Medulla oblongata (tissue), 1 donor: ENCODE measurements at regions not wholly inside any gene's neighbourhood (a gene's known extent, or its start where the extent isn't known, plus 50 kb on each side); places are given as distances from the start of the nearest gene placed in this dataset.
A peak's percentile ranks its signal among the peaks of the same experiment; 100 is the strongest.
"Not testable (repeated sequence)": the region's sequence is repeated elsewhere in the genome, so short reads cannot be mapped to it uniquely, and the experiment has no call there.

ENCODE experiments used
- DNase-seq: peaks from one replicate; pipeline ENCODE4 v3.0.0-alpha.2; 2015; ENCODE audit errors: extremely low spot score

DNA sequence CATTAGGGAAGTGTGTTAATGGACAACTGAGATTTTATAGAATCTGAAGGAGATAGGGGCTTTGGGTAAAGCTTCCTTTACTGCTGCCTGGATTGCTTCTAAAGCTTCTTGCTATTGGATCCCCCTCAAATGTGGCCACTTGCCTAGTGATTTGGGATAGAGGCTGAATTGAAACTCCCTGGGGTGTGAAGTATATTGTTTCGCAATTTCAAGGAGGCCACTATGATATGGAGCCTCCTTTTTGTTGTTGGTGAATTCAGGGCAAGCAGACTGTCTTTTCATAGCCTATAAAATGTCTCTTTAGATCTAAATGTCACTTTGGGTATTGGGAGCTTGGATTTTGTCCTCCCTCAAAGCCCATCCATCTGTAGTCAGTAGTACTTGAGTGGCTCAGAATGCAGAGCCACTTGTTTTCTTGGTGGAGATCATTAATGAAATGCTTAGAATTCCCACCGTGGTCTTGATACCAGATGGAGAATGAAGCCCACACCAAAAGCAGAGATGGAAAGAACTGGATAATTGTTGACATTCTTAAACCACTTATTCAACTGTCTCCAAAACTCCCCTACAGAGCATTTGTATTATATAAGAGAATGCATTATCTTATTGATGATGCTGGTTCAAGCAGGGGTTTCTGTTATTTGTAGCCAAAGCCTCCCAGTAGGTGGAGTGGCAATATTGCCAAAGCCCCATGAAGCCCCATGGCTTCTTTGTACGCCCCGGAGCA, 144.3 kb upstream of the KCNE2 start:
- DNase-seq: no peak

GRCh38 chr21:34220556-34221195, 143.1 kb upstream of the KCNE2 start:
- DNase-seq: no peak

- DNase-seq: no peak
Observed at GRCh38 chr21:34221331-34222030, 142.3 kb upstream of the KCNE2 start.

DNA sequence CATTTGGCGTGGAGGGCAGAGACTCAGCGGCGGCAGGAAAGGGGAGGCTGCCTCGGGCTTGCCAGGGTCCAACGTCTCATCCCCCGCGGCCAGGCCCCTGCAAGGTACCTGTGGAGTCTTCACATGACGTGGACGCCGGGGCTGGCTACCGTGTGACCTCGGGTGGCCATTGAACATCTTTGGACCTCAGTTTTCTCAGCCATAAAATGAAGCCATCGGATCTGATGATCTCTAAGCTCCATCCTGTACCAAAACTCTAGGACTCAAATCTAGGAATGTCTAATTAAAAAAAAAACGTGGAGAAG, 141.8 kb upstream of the KCNE2 start:
- DNase-seq: no peak

DNA sequence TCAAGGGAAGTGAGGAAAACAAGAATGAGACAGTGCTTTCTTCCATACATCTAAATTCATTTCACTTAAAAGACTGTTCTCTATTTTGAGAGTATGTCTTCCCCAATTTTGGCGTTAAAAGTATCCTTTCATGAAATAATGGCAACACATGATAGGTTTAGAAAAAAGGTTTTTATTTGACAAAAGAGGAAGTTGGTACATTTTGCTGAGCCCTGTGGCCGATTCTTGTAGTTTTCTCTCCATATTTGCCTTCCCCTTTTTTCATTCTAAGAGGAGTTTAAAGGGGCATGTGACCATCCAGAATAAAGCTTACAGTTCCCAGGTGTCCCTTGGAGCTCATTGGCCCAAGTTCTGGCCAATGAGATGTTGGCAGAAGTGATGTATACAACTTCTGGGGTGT, 140.4 kb upstream of the KCNE2 start:
- no peak for DNase-seq

DNA sequence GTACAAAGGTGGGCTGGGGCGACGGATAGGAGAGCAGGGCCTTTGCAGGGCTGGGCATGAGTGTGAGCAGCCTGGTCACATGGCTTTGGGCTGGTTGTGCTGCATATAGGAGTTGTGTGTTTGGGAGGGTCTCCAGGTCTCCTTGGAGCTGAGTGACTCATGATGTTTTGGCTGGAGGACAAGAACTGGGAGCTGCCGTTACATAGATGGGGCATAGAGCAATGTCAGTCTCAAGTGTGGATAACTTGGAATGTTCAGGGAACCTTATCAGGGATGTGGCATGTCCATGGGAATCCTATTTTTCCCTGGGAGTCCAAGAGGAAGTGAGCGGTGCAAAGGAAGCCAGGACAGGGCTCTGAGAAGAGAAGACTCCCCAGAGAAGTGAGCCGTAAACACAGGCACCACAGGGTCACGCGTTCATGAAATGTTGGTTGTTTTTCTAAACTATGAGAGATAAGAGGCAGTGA, 136.4 kb upstream of the KCNE2 start:
- DNase-seq: no peak

DNA sequence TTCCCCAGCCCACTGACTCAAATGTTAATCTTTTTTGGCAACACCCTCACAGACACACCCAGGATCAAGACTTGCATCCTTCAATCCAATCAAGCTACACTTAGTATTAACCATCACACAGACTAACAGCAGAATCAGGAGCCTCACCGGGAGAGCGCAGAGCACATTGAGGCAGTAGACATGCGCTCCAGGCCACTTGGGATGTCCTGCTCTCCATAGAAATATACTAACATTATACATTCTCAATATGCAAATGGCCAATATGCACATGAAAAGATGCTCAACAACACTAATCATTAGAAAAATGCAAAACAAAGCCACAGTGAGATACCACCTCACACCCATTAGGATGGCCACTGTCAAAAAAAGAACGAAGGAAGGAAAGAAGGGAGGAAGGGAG, 135.0 kb upstream of the KCNE2 start:
- DNase-seq: no peak

- no peak for DNase-seq
Observed at GRCh38 chr21:34229353-34229752, 134.5 kb upstream of the KCNE2 start.

DNA sequence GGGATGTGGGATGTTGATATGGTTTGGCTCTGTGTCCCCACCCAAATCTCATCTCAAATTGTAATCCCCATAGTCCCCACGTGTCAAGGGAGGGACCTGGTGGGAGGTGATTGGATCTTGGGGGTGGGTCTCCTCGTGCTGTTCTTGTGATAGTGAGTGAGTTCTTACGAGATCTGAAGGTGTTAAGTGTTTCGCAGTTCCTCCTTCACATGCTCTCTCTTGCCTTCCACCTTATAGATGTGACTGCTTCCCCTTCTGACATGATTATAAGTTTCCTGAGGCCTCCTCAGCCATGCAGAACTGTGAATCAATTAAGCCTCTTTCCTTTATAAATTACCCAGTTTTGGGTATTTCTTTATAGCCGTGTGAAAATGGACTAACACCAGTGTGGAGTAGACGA, 130.1 kb upstream of the KCNE2 start:
- not testable (repeated sequence) for DNase-seq

- no peak for DNase-seq
Observed at GRCh38 chr21:34235514-34235913, 128.3 kb upstream of the KCNE2 start.

DNA sequence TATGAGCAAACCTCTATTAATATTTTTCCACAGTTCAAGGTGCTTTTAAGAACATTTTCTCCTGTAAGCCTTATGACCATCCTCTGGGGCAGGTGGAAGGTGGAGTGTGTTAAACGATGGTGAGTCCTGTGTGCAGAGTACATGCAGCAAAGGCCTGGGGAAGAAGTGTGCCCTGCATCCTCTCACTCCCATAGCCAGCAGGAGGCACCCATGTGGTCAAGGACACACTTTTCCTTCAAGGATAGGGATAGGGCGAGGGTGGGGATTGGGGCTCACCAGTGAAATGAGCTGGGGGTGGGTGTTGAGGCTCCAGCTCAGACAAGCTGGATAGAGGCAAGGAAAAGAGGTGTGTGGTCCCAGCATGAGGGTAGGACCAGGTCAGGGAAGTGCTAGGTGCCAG, 120.8 kb upstream of the KCNE2 start:
- DNase-seq: no peak

GRCh38 chr21:34243562-34243961, 120.2 kb upstream of the KCNE2 start:
- peak; percentile 8 for DNase-seq

DNA sequence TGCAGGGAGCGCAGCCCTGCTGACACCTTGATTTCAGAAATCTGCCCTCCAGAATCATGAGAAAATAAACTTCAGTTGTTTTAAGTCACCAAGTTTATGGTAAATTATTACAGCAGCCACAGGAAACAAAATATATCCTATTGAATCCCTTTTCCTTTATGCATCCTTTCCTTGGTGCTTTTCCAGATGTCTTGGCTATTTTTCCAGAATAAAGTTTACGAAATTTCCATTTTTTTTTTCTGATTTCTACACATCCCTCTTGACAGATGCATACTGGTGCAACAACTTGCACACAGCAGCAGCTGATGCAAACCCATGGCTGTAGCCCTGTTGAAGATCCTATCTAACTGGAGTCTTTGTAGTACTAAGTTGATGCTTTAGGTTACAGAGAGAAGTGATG, 111.1 kb upstream of the KCNE2 start:
- DNase-seq: no peak

DNA sequence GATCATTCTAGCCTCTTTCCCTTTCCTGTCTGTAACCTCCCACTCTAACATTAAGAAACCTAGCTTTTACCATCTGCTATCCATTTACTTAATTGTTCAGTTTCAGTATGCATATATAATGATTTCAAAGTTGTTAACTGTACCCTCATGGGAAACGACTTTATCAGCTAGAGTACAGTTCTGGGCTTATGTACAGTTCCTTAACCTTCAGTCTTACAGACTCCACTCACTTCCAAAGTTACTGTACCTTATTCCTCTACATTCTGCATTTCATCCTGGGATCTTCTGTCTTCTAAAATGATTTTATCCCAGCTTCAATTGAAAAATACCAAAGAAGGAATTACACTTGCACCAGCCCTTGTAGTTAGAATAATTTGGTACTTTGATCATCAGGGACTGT, 108.7 kb upstream of the KCNE2 start:
- DNase-seq: no peak

GRCh38 chr21:34260277-34261008, 103.4 kb upstream of the KCNE2 start:
- no peak for DNase-seq

DNA sequence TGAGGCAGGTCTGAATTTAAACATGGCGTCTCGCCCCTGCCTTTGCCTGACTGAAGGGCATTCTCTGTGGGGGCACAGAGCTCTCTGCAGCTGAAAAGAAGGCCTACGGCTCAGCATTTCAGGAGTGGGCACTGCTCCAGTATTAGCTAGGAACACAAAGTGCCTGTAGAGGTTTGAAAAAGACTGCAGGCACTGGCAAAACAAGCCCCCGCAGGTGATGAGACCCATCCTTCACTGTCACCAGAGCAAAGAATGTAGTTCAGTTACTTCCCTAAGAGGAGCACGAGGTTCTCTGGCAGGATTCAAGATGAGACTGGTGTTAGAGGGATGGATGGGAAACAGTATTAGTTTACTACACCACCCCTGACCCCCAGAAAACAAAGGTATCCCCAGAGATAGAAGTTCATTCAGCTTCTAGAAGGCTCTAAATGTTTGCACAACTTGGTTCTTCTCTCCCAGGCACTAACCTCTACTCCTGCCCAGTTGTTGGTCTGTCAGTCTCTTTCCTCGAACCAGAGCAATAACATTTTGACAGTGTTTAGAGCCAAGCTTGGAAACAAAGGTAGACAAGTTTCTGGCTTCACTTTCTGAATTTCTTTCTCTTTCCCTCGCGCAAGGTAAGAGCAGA, 101.9 kb upstream of the KCNE2 start:
- peak; percentile 3 for DNase-seq

- no peak for DNase-seq
Observed at GRCh38 chr21:34262469-34262845, 101.3 kb upstream of the KCNE2 start.

DNA sequence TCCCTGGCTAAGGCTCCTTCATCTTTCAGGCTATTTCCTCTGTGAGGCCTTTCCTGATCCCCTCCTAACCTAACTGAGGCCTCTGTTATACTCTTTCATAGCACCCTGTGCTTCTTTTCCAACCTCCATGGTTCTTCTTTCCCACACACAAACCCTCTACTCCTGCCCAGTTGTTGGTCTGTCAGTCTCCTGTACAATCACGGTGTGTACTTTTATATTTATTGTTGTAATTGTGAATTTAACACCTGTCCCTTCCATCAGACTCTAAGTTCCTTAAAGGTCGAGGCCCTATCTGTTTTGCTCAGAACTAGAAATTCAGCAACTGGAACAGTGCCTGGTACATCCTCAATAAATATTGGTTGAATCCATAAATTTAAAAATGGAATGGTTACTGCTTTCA, 100.2 kb upstream of the KCNE2 start:
- no peak for DNase-seq

- no peak for DNase-seq
Observed at GRCh38 chr21:34266351-34266750, 97.5 kb upstream of the KCNE2 start.

DNA sequence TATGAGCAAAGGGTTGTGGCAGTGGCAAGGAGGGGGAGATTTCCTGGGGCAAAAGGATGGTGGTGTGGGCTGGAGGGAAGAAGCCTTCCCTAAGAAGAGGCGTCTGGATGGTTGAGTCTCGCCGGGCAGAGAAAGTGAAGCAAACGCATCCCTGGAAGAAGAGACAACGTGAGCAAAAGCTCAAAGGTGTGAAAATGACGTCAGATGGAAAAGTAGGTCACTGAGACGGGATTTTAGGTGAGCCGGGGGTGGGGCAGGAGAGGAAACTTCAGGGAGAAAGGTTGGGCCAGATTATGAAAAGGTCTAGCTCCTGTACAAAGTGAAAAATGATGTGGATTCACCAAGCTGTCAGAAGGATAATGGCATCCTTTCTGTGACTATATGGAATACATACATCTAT, 95.3 kb upstream of the KCNE2 start:
- DNase-seq: no peak

DNA sequence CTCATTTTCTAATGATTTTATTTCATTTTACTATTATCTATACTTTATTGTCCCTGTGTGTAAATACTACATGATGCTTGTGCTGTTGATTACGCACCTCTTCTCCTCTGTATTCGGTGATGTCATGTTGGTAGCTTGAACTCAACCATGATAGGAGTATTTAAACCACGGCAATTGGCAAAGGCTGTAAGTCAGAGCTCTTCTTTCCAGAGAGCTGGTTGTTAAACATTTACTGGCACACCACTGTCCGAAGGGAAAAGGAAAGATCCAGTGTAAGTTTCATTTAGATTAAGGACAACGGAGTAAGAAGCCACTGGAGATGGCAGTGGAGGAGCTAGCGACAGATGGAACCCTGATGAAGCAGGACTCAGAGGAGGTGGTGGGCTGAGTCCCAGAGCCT, 93.4 kb upstream of the KCNE2 start:
- no peak for DNase-seq

GRCh38 chr21:34271189-34271851, 92.5 kb upstream of the KCNE2 start:
- no peak for DNase-seq
